ENCODE measurements at regions not wholly inside any gene's neighbourhood (a gene's known extent, or its start where the extent isn't known, plus 50 kb on each side); places are given as distances from the start of the nearest gene placed in this dataset.

GRCh38 chr11:28482666-28483065 lies 374.5 kb downstream of the METTL15 start:
- Mint-ChIP-seq H3K27me3 (no peaks in the 10 kb centered on the region), H3K4me3 (no peak overlapping the region), H3K36me3 (no peaks in the 10 kb centered on the region), H3K27ac (no peak overlapping the region), H3K4me1 (ENCODE audit: low read depth) (no peaks in the 10 kb centered on the region), H3K9me3 (no peaks in the 10 kb centered on the region)
- DNase-seq = no peak
- ChIA-PET CTCF (no interaction called here), POLR2A (no interaction called here)
- intact Hi-C loops (cut with micrococcal nuclease) = no loop called here

DNA sequence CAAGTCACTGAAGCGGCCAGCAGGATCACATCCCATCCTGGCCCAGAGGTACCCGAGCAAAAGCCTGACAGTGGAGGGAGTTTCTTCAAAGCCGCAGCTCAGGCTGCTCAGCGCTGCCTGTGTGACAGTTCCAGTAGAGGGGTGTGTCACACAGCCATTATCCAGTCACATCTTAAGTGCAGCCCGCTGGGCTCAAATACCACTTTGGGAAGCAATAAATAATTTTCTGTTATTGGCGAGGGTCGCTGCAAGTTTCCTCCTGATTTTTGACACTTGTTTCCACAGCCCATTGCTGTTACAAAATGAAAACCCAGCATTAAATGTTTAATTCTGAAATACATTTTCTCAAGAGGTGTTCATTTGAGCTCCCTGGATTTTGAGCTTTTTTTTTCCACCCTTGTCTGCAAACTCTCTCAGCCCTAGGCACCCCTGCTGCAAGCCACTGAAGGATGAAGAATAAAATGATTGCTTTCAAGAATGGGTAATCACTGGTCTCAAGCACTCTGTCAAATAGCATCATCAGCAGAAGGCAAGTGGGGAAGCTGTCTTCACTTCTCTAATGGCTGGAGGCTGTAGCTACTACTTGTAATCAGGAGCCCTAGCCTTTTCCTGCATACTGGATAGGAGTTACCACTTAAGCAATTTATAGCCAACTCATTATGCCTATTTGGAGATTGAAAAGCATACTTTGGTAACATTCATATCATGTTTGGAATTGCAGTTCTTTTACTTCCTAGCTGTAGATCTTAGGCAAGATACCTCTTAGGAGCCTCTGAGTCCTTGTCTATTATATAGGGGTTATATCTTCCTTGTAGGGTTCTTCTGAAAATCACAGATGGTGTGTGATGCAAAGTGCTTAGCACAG lies 373.7 kb downstream of the METTL15 start:
- ChIA-PET POLR2A (no interaction called here), CTCF (no interaction called here)
- H3K36me3 Mint-ChIP-seq = no peaks in the 10 kb centered on the region
- H3K4me1 Mint-ChIP-seq (ENCODE audit: low read depth) = no peaks in the 10 kb centered on the region
- no peaks in the 10 kb centered on the region for H3K27me3 Mint-ChIP-seq
- H3K27ac Mint-ChIP-seq = no peak overlapping the region
- H3K4me3 Mint-ChIP-seq = no peak overlapping the region
- H3K9me3 Mint-ChIP-seq = no peaks in the 10 kb centered on the region
- intact Hi-C loops (cut with micrococcal nuclease) = no loop called here
- DNase-seq = no peak

DNA sequence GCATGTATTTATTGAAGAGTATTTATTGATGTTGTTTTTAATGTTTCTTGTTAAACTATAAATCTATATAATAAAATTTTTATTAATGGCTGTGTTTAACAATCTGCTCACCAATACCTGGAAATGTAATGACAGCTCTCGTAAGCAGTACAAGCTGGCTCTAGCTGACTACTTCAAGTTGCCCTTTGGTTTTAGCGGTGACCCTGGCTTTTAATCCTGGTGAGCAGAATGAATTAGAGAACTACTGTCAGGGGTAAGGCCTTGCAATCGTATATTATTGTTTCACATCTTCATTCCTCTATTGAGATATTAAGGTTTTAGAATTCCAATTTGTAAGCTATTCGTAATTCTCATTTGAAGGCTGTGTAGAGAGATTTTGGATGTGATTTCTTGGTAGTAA lies 372.2 kb downstream of the METTL15 start:
- POLR2A ChIA-PET = no interaction called here
- intact Hi-C loops (cut with micrococcal nuclease) = no loop called here

DNA sequence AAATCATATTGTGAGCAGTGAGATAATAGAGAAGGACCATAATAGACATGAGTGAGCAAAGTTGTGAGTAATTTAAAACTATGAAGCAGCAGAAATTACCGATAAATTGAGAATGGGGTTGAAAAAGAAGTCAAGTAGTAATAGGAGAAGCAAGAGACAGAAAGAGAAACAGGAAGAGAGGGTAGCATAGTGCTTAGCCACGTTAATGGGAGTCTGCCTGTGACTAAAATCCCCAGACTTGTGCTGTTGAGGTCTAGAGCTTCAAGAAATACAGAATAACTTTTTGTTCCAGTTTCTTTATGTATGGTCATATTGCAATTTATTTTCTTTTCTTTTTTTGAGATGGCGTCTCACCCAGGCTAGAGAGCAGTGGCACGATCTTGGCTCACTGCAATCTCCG lies 368.7 kb downstream of the METTL15 start:
- H3K9me3 Mint-ChIP-seq = no peaks in the 10 kb centered on the region
- no peaks in the 10 kb centered on the region for H3K27me3 Mint-ChIP-seq
- H3K36me3 Mint-ChIP-seq = no peaks in the 10 kb centered on the region
- intact Hi-C loops (cut with micrococcal nuclease) = no loop called here
- no peak overlapping the region for H3K4me3 Mint-ChIP-seq
- DNase-seq = no peak
- H3K27ac Mint-ChIP-seq = no peak overlapping the region
- ChIA-PET CTCF (no interaction called here), POLR2A (no interaction called here)
- H3K4me1 Mint-ChIP-seq (ENCODE audit: low read depth) = no peaks in the 10 kb centered on the region

More for the DNA sequence above, 372.2 kb downstream of the METTL15 start:
- Mint-ChIP-seq H3K9me3 (no peaks in the 10 kb centered on the region), H3K4me1 (ENCODE audit: low read depth) (no peaks in the 10 kb centered on the region), H3K27me3 (no peaks in the 10 kb centered on the region), H3K27ac (no peak overlapping the region), H3K36me3 (no peaks in the 10 kb centered on the region), H3K4me3 (no peak overlapping the region)
- DNase-seq = no peak
- CTCF ChIA-PET = no interaction called here

GRCh38 chr11:28476049-28476448 lies 367.9 kb downstream of the METTL15 start:
- Mint-ChIP-seq H3K9me3 (no peaks in the 10 kb centered on the region), H3K27me3 (no peaks in the 10 kb centered on the region), H3K4me1 (ENCODE audit: low read depth) (no peaks in the 10 kb centered on the region), H3K36me3 (no peaks in the 10 kb centered on the region), H3K4me3 (no peak overlapping the region), H3K27ac (no peak overlapping the region)
- intact Hi-C loops (cut with micrococcal nuclease) = no loop called here
- no peak for DNase-seq
- POLR2A ChIA-PET = no interaction called here
- CTCF ChIA-PET = no interaction called here

GRCh38 chr11:28472904-28473303 lies 364.7 kb downstream of the METTL15 start:
- intact Hi-C loops (cut with micrococcal nuclease) = no loop called here
- ChIA-PET CTCF (no interaction called here), POLR2A (no interaction called here)
- Mint-ChIP-seq H3K9me3 (no peaks in the 10 kb centered on the region), H3K36me3 (no peaks in the 10 kb centered on the region), H3K27me3 (no peaks in the 10 kb centered on the region), H3K4me3 (no peak overlapping the region), H3K4me1 (ENCODE audit: low read depth) (no peaks in the 10 kb centered on the region), H3K27ac (no peak overlapping the region)
- DNase-seq = no peak

DNA sequence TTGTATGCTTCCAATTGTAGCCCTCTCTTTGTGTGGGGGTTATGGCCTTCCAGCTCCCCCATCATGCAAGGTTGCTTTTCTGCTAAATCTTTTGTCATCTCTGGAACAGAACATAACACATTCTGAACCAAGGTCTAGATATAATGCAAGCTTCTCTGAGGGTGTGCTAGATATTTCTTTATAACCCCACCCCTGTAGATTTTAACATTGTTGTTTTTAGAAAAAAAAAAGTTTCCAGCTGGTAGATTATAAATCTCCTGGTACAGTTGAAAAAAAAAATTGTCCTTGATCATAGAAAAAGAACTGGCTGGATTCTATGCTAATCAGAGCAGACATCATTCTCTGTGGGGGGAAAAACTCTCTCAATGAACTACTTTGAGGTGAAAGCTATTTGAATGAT lies 363.3 kb downstream of the METTL15 start:
- H3K36me3 Mint-ChIP-seq = no peaks in the 10 kb centered on the region
- CTCF ChIA-PET = no interaction called here

GRCh38 chr11:28470180-28470579 lies 362.0 kb downstream of the METTL15 start:
- Mint-ChIP-seq H3K4me3 (no peak overlapping the region), H3K9me3 (peaks cover 2% of the 10 kb centered on the region), H3K27me3 (no peaks in the 10 kb centered on the region), H3K4me1 (ENCODE audit: low read depth) (no peaks in the 10 kb centered on the region), H3K36me3 (no peaks in the 10 kb centered on the region), H3K27ac (no peak overlapping the region)
- no peak for DNase-seq
- POLR2A ChIA-PET = no interaction called here
- CTCF ChIA-PET = interaction anchor here (0.6 kb wide), 1 partner anchor 60 kb away, joined by 3 read pairs; no protein-coding TSS in a partner anchor
- intact Hi-C loops (cut with micrococcal nuclease) = no loop called here

More for the DNA sequence above, 363.3 kb downstream of the METTL15 start:
- intact Hi-C loops (cut with micrococcal nuclease) = no loop called here
- Mint-ChIP-seq H3K4me3 (no peak overlapping the region), H3K9me3 (peaks cover 2% of the 10 kb centered on the region), H3K4me1 (ENCODE audit: low read depth) (no peaks in the 10 kb centered on the region), H3K27me3 (no peaks in the 10 kb centered on the region), H3K27ac (no peak overlapping the region)
- no peak for DNase-seq
- POLR2A ChIA-PET = no interaction called here

DNA sequence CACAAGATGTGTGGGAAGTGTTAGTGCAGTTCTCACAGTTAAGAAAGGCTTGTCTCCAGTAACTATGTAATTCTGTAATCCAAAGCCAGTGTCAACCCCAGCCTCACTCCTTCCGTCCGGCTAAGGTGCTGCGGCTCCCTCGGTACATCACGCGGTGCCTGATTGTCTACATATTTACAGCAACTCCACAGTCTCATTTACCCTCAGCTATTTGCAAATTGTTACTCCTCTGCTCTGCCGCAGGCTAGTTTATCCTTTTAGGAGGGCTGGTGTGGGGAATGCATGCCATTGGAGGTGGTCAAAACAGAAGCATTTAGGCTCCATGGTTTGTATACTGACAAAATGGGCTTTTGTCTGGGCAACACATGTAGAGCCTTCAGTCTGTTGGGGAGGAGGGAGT lies 358.3 kb downstream of the METTL15 start:
- ChIA-PET CTCF (no interaction called here), POLR2A (no interaction called here)
- Mint-ChIP-seq H3K36me3 (no peaks in the 10 kb centered on the region), H3K9me3 (peaks cover 2% of the 10 kb centered on the region), H3K4me3 (no peak overlapping the region), H3K27ac (no peak overlapping the region), H3K4me1 (ENCODE audit: low read depth) (no peaks in the 10 kb centered on the region), H3K27me3 (no peaks in the 10 kb centered on the region)
- intact Hi-C loops (cut with micrococcal nuclease) = no loop called here
- DNase-seq = no peak

DNA sequence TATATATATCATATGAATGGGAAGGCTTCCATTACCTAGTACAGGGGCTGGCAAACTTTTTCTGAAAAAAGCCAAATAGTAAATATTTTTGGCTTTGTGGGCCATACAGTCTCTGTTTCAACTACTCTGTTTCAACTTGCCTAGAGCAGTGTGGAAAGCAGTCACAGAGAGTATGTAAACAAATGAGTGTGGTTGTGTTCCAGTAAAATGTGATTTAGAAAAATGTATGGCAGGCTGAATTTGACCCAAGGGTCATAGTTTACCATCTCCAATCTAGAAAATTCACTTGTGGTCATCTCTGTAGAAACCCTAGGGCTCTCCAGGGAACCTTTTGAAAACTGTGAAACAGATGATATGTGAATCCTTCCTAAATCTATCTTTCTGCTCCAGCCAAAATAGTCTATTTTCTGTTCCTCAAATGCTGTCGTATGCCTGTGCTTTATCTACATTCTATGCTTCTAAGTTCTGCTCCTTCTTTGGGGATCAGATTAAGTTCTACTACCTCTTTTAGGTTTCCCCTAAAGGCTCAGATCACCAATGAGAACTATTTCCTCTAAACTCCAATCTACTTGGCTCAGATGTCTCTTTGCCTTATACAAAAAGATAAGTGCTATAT lies 356.2 kb downstream of the METTL15 start:
- Mint-ChIP-seq H3K9me3 (peaks cover 2% of the 10 kb centered on the region), H3K4me1 (ENCODE audit: low read depth) (no peaks in the 10 kb centered on the region), H3K27ac (no peak overlapping the region), H3K36me3 (no peaks in the 10 kb centered on the region), H3K4me3 (no peak overlapping the region), H3K27me3 (no peaks in the 10 kb centered on the region)
- intact Hi-C loops (cut with micrococcal nuclease) = no loop called here
- POLR2A ChIA-PET = no interaction called here
- CTCF ChIA-PET = no interaction called here
- DNase-seq = no peak

DNA sequence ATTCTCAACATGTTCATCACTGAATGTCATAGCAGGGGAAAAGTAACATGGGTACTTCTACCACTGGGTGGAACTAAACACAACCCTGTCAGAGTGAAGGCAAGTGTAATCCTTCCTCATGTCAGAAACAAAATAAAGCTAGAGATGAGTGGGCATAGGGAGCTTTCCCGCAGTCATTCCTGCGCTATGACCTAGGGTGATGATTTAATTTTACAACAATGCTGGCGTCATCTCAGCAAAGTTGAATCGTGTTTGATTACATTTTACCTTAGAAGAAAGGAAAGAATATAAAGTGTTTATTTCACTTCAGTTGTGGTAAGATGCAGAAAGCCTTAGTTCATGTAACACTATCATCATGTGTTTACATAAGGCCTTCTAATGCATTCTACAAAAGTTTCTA lies 355.6 kb downstream of the METTL15 start:
- Mint-ChIP-seq H3K36me3 (no peaks in the 10 kb centered on the region), H3K27ac (no peak overlapping the region), H3K27me3 (no peaks in the 10 kb centered on the region), H3K4me1 (ENCODE audit: low read depth) (no peaks in the 10 kb centered on the region), H3K4me3 (no peak overlapping the region), H3K9me3 (peaks cover 2% of the 10 kb centered on the region)
- intact Hi-C loops (cut with micrococcal nuclease) = no loop called here
- ChIA-PET POLR2A (no interaction called here), CTCF (no interaction called here)
- DNase-seq = no peak

DNA sequence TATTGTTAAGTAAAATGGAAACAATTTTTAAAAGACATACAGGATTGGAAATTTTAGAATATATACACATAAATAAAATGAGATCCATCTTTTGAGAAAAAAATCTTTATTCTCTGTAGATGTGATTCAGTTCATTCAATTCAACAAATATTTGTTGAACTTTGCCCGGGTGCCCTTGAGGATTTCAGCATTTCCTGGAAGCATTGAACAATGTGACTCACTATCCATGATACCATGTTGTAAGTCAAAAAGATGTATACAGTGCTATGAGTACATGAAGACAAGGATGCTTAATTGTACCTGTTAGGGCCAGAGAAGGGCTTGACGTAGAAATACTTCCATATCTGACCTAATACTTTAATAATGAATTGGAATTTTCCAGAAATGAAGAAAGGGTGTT lies 353.7 kb downstream of the METTL15 start:
- intact Hi-C loops (cut with micrococcal nuclease) = no loop called here
- H3K27ac Mint-ChIP-seq = no peak overlapping the region
- H3K4me1 Mint-ChIP-seq (ENCODE audit: low read depth) = no peaks in the 10 kb centered on the region
- POLR2A ChIA-PET = no interaction called here
- no peaks in the 10 kb centered on the region for H3K36me3 Mint-ChIP-seq
- CTCF ChIA-PET = no interaction called here
- H3K27me3 Mint-ChIP-seq = no peaks in the 10 kb centered on the region
- H3K9me3 Mint-ChIP-seq = no peaks in the 10 kb centered on the region
- no peak for DNase-seq
- no peak overlapping the region for H3K4me3 Mint-ChIP-seq

GRCh38 chr11:28461338-28461737 lies 353.1 kb downstream of the METTL15 start:
- H3K4me3 Mint-ChIP-seq = no peak overlapping the region
- H3K27me3 Mint-ChIP-seq = no peaks in the 10 kb centered on the region
- CTCF ChIA-PET = no interaction called here
- DNase-seq = no peak
- no peaks in the 10 kb centered on the region for H3K9me3 Mint-ChIP-seq
- H3K4me1 Mint-ChIP-seq (ENCODE audit: low read depth) = no peaks in the 10 kb centered on the region
- H3K36me3 Mint-ChIP-seq = no peaks in the 10 kb centered on the region
- no peak overlapping the region for H3K27ac Mint-ChIP-seq
- intact Hi-C loops (cut with micrococcal nuclease) = no loop called here
- POLR2A ChIA-PET = no interaction called here
